GM12878 (cell line): ENCODE measurements at regions not wholly inside any gene's neighbourhood (a gene's known extent, or its start where the extent isn't known, plus 50 kb on each side); places are given as distances from the start of the nearest gene placed in this dataset.

Experiments
- BRCA1 ChIP-seq: IDR thresholded peaks from 2 replicates; pipeline ENCODE4 v1.6.1; 2011; ENCODE audit warnings: low read depth, low read length, improper control_type of control experiment
- ELK1 ChIP-seq: IDR thresholded peaks from 2 replicates; pipeline ENCODE4 v1.6.1; 2012; ENCODE audit warnings: low read depth, low read length, improper control_type of control experiment
- EP300 ChIP-seq, 2 experiments: fragments of 150-350 bp in 1 of 2; IDR thresholded peaks; 2 replicates each; pipeline ENCODE4 v1.6.1; 2011 to 2012; ENCODE audit warnings: low read depth in 2 of 2, low read length in 2 of 2, borderline replicate concordance in 1 of 2, improper control_type of control experiment in 1 of 2, inconsistent platforms in 1 of 2; ENCODE audit not compliant: control insufficient read depth in 1 of 2
- EZH2 ChIP-seq: IDR thresholded peaks from 2 replicates; pipeline ENCODE4 v1.6.1; 2012; ENCODE audit warnings: low read depth, mild to moderate bottlenecking, control low read depth, inconsistent platforms, low read length, borderline replicate concordance; ENCODE audit not compliant: control insufficient read depth
- HDGF ChIP-seq: fragments of 450-650 bp; IDR thresholded peaks from 2 replicates; pipeline ENCODE4 v1.6.1; 2016; ENCODE audit warnings: antibody characterized with exemption
- KAT2A ChIP-seq: conservative IDR thresholded peaks from 2 replicates; pipeline ENCODE4 v1.6.1; 2011; ENCODE audit warnings: low read depth, low read length; ENCODE audit not compliant: control insufficient read depth
- MEF2A ChIP-seq: IDR thresholded peaks from 2 replicates; pipeline ENCODE4 v1.6.1; 2011; ENCODE audit warnings: low read depth, mild to moderate bottlenecking, low read length, moderate library complexity; ENCODE audit not compliant: insufficient read depth
- MTA2 ChIP-seq: fragments of 450-650 bp; IDR thresholded peaks from 2 replicates; pipeline ENCODE4 v1.6.1; 2016; ENCODE audit warnings: low read depth, mild to moderate bottlenecking, moderate library complexity
- MYB ChIP-seq: fragments of 150-350 bp; IDR thresholded peaks from 2 replicates; pipeline ENCODE4 v1.6.1; 2014; ENCODE audit warnings: mild to moderate bottlenecking, low read depth, low read length, borderline replicate concordance
- NR2F1 ChIP-seq: fragments of 450-650 bp; conservative IDR thresholded peaks from 2 replicates; pipeline ENCODE4 v1.6.1; 2017; ENCODE audit warnings: mild to moderate bottlenecking
- RCOR1 ChIP-seq: conservative IDR thresholded peaks from 2 replicates; pipeline ENCODE4 v1.6.1; 2012; ENCODE audit warnings: low read depth, low read length, improper control_type of control experiment
- SMAD1 ChIP-seq: fragments of 450-650 bp; IDR thresholded peaks from 2 replicates; pipeline ENCODE4 v1.6.1; 2018; ENCODE audit warnings: mild to moderate bottlenecking, low read depth; ENCODE audit not compliant: partially characterized antibody
- SPI1 ChIP-seq: IDR thresholded peaks from 2 replicates; pipeline ENCODE4 v1.6.1; 2011; ENCODE audit warnings: low read depth, mild to moderate bottlenecking, low read length, moderate library complexity, borderline replicate concordance; ENCODE audit not compliant: insufficient read depth
- TBL1XR1 ChIP-seq: IDR thresholded peaks from 2 replicates; pipeline ENCODE4 v1.6.1; 2012; ENCODE audit warnings: low read depth, low read length, improper control_type of control experiment
- YBX1 ChIP-seq: fragments of 450-650 bp; IDR thresholded peaks from 2 replicates; pipeline ENCODE4 v1.6.1; 2016; ENCODE audit warnings: antibody characterized with exemption
- YY1 ChIP-seq: IDR thresholded peaks from 2 replicates; pipeline ENCODE4 v1.6.1; 2011; ENCODE audit warnings: low read depth, mild to moderate bottlenecking, low read length
- ZBTB11 ChIP-seq: fragments of 450-650 bp; formaldehyde crosslinking; IDR thresholded peaks from 2 replicates; pipeline ENCODE4 v1.5.0; 2022; ENCODE audit warnings: mild to moderate bottlenecking, missing genetic modification characterization
- ZNF207 ChIP-seq: fragments of 450-650 bp; IDR thresholded peaks from 2 replicates; pipeline ENCODE4 v1.6.1; 2014; ENCODE audit warnings: antibody characterized with exemption, mild to moderate bottlenecking, borderline replicate concordance
- ZNF217 ChIP-seq: fragments of 450-650 bp; IDR thresholded peaks from 2 replicates; pipeline ENCODE4 v1.6.1; 2017; ENCODE audit warnings: antibody characterized with exemption, mild to moderate bottlenecking
- ZNF592 ChIP-seq: fragments of 450-650 bp; IDR thresholded peaks from 2 replicates; pipeline ENCODE4 v1.6.1; 2017; ENCODE audit warnings: mild to moderate bottlenecking, moderate library complexity
- ZSCAN29 ChIP-seq: fragments of 450-650 bp; IDR thresholded peaks from 2 replicates; pipeline ENCODE4 v1.6.1; 2017; ENCODE audit warnings: mild to moderate bottlenecking, moderate library complexity

GRCh38 chr3:18237251-18238005, 187.7 kb downstream of the SATB1 start (continued):
- no peak for TF ChIP-seq YY1
- no peak for TF ChIP-seq TBL1XR1
- TF ChIP-seq MYB, result no peak
- TF ChIP-seq ZBTB11 (CRISPR knock-in tag), result no peak
- TF ChIP-seq ELK1, result no peak
- no peak; a peak in 1 of 4 replicates for TF ChIP-seq EP300 (IDR thresholded peaks at IDR 0.05; ENCODE audit: borderline replicate concordance in 1 of 2, control insufficient read depth in 1 of 2, low read depth in 2 of 2, low read length in 2 of 2)
- TF ChIP-seq HDGF, result no peak
- TF ChIP-seq ZNF207, result no peak
- no peak for TF ChIP-seq MTA2
- TF ChIP-seq ZNF592, result no peak
- TF ChIP-seq SPI1, result no peak
- TF ChIP-seq ZNF217, result no peak
- TF ChIP-seq RCOR1, result no peak
- TF ChIP-seq KAT2A, result no peak
- no peak for TF ChIP-seq NR2F1
- TF ChIP-seq SMAD1, result no peak
- TF ChIP-seq MEF2A, result no peak
- TF ChIP-seq ZSCAN29, result no peak
- TF ChIP-seq YBX1, result no peak
- no peak for TF ChIP-seq BRCA1
- no peak for TF ChIP-seq EZH2
